ENCODE measurements at regions not wholly inside any gene's neighbourhood (a gene's known extent, or its start where the extent isn't known, plus 50 kb on each side); places are given as distances from the start of the nearest gene placed in this dataset.
"Not testable (repeated sequence)": the region's sequence is repeated elsewhere in the genome, so short reads cannot be mapped to it uniquely, and the experiment has no call there.

GRCh38 chr10:29363930-29364329 lies 75.1 kb downstream of the LYZL1 start:
- not testable (repeated sequence) for DNase-seq

DNA sequence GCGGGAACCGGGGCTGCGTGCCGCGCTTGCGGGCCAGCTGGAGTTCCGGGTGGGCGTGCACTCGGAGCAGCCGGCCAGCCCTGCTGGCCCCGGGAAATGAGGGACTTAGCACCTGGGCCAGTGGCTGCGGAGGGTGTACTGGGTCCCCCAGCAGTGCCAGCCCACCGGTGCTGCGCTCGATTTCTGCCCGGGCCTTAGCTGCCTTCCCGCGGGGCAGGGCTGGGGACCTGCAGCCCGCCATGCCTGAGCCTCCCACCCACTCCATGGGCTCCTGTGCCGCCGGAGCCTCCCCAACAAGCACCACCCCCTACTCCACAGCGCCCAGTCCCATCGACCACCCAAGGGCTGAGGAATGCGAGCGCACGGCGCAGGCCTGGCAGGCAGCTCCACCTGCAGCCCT lies 77.3 kb downstream of the LYZL1 start:
- not testable (repeated sequence) for DNase-seq

DNA sequence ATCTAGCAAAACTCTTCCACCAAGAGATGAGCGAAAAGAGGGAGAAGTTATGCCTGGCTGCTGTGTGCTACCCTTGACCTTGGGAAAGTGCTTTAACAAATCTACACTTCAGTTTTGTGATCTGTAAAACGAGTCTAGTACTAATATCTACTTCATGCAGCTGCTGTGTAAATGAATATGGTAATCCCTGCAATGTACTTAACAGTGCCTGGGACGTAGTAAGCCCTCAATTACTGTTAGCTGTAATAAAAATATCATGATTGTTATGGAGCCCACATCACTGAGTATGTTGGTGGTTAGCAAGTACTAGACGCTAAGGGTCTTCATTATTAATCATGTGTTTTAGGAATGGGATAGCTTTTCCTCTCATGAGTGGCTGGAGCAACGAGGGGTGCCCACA lies 80.5 kb downstream of the LYZL1 start:
- no peak for DNase-seq

DNA sequence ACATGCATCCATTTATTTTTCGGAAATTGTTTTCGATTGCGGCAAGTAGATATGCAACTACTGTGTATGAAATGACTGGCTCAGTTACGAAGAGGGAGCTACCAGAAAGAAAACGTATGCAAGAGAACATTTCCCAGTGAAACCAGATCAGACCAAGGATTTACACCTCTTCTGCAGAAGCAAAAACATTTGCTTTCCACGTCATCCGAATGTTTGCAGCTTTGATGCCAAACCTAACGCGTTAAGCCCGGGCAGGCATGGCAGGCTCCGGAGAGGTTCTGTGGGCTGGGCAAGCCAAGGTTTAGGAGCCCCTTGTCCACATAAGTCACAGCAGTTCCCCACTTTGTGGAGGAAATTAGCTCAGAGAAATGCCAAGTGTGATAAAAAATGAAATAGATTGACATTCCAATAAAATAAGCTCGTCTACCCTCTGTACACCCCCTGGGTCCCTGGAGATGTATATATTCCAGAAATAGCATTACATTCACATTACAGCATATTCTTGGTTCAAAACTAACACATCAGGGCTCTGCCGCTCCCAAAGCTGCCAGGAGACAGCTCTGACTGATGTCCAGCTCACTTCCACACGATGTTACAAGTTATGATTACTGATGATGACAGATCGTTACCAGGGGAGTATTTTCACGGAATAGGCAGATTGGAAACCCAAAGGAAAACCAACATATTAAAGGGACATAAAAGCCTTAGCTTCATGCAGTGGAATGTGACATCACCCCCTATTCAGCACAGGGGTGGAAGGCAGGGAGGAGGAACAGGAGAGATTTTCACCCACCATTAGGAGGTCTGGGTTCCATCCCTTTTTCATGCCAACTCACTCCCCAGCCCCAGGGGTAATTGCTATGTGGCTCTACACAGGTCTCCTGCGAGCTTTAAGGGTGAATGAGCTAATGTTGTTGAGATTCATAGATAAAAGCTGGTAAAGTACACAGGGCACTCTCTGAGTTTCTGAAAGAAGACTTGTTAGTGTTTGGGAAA lies 81.5 kb downstream of the LYZL1 start:
- DNase-seq, result peak; percentile 66

DNA sequence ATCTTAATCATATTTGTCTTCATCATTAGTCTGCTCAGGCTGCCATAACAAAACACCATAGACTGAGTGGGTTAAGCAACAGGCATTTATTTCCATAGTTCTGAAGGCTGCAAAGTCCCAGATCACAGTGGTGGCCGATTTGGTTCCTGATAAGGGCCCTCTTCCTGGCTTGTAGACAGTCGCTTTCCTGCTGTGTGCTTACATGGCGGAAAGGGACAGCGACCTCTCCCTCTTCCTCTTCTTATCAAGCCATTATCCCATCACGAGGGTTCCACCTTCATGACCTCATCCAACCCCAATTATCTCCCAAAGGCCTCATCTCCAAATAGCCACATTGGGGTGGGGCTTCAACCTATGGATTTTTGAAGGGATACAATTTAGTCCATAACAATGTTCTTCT lies 84.0 kb downstream of the LYZL1 start:
- no peak for DNase-seq

DNA sequence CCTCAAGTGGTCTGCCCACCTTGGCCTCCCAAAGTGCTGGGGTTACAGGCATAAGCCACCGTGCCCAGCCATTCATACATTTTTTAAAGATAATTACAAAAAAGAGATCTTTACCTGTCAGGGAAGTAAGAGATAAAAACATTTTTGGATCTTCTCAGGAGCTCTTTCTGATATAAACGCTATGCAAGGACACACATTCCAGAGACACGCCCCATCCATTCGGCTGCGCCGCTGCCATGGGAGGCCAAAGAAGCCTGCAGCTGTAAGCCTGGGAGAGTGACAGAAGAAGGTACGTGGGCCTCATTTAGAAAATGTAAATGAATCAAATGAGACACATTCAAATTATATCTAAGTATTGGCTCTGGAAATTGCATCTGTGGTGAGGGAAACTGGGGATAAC lies 85.3 kb downstream of the LYZL1 start:
- DNase-seq, result no peak

- DNase-seq, result no peak
Observed at GRCh38 chr10:29375888-29376287, 87.0 kb downstream of the LYZL1 start.

GRCh38 chr10:29377333-29377961 lies 88.6 kb downstream of the LYZL1 start:
- DNase-seq, result no peak

GRCh38 chr10:29378106-29378505 lies 89.2 kb downstream of the LYZL1 start:
- no peak for DNase-seq

DNA sequence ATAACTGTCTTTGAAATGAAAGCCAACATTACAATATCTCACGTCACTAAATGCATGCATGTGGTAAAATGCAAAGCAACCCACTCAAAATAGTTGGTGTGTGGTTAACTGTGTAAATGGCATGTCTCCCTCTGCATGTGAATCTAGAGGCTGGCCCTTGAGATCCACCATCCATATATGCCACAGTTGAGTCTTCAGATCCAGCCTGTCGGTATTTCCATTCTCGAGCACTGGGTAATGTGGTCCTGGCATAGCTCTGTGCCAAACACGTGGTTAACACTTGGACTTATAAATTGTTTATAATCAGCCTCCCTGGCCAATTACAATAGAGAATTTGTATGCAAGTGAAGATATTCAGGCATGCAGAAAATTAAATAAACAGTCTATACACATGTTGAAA lies 90.3 kb downstream of the LYZL1 start:
- no peak for DNase-seq

- not testable (repeated sequence) for DNase-seq
Observed at GRCh38 chr10:29379777-29380598, 91.1 kb downstream of the LYZL1 start.

- not testable (repeated sequence) for DNase-seq
Observed at GRCh38 chr10:29380599-29381511, 92.0 kb downstream of the LYZL1 start.

- DNase-seq, result no peak
Observed at GRCh38 chr10:29386342-29386999, 97.6 kb downstream of the LYZL1 start.

DNA sequence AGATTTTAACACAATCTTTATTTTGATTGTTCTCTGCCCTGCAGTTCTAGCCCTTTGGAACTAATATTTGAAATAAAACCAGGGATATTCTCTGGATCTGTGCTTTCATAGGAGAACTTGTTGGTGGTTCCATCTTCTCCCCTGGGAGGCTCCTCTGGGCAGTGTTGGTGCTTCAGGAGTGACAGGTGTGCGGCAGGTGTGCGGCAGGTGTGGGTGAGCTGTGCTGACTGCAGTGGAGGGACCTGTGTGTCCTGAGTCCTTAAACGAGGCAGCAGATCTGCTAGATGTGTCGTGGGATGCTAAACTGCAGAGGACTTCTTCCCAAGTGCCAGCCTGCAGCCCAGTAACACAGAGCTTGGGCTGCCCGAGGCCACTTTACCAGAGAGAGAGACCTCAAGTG lies 98.4 kb downstream of the LYZL1 start:
- DNase-seq, result no peak

GRCh38 chr10:29388112-29388511 lies 99.2 kb downstream of the LYZL1 start:
- DNase-seq, result not testable (repeated sequence)

DNA sequence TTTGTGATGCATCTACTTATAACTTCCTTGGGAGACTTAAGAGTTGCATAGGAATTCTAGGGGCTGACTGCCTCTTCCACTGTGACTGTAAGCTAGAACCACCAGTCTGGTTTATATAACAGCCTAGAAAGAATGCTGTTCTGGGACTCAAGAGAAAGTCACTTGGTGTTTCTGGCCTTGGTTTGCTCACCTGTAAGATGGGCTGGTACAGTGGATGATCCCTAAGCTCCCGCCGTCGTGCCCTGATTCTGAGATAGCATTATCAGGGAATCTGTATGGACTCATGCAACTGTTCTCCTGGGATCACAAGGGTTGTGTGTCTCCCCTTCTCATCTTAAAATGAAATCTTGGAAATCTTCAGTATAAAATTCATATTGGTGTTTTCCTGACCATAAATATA lies 100.6 kb downstream of the LYZL1 start:
- DNase-seq, result no peak

GRCh38 chr10:29389935-29390334 lies 101.1 kb downstream of the LYZL1 start:
- no peak for DNase-seq

DNA sequence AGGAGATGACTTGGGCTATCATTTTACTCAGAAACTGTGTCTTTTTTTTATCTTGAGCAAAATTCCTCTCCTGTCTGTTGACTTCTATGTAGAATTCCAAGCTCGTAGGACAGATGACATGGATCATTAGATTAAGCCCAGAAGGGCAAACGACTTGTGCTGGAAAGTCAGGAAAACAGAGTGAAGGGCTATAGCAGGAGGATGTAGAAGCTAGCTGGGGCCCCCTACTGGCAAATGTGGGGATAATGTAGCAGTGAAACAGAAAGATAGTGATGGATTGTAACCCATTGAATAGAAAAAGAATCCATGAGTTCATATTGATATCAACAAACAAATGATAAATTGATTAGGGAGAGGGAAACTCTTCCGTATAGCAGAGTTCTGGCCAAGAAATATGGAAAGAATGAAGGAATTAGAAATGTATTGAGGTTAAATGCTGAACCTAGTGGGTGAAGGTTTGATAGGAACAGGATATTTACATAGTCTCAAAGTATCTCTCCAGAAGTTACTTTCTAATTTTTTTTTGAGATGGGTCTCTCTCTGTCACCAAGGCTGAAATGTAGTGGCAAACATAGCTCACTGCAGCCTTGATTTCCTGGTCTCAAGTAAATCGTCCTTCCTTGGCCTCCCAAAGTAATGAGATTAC lies 103.6 kb downstream of the LYZL1 start:
- peak; percentile 41 for DNase-seq

DNA sequence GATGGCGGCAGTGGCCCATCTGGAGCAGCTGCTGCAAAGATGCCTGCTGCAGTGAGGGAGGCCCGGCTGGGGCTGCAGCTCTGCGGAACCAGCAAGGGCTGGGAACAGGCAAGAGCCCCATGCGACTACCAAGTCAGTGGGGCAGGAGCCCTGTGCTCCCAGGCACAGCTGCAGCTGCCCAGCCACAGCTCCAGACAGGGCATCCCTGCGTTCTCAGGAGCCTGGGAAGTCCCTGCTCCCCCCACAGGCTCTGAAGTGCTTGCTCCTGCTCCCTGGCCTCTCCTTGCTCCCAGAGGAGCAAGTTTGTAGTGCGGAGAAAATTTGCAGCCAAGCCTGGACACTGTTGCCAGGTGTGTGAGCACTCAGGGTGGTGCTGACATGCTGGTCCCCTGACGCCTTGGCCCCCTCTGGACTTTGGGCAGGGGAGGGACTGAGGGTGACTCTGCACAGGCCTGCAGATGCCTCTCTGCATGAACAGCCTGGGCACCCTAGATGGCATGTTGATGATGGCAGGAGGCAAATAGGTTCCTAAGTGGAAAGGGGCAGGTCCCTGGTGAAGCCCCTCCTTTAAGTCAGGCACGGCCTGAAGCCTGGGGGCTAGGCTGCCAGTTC lies 105.6 kb downstream of the LYZL1 start:
- no peak for DNase-seq

GRCh38 chr10:29395409-29395808 lies 106.5 kb downstream of the LYZL1 start:
- DNase-seq, result no peak

DNA sequence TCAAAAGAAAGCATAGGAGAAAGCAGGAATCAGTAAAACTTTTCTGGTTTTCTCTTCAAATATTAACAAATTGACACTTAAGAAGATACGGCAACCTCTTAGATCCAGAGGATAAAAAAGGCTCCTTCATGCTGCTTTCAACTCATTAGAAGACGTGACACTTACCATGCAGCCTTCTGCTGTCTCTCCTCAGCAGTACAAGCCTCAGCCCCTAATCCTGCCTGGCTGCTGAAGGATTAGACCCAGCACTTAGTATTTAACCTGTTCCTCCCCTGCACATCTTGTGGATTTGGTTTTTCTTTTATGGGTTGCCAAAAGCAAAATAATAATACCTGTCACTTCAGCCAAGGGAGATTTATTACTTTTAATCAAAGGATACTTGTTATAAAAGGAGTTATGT lies 108.4 kb downstream of the LYZL1 start:
- no peak for DNase-seq
